ENCODE measurements at regions not wholly inside any gene's neighbourhood (a gene's known extent, or its start where the extent isn't known, plus 50 kb on each side); places are given as distances from the start of the nearest gene placed in this dataset.

DNA sequence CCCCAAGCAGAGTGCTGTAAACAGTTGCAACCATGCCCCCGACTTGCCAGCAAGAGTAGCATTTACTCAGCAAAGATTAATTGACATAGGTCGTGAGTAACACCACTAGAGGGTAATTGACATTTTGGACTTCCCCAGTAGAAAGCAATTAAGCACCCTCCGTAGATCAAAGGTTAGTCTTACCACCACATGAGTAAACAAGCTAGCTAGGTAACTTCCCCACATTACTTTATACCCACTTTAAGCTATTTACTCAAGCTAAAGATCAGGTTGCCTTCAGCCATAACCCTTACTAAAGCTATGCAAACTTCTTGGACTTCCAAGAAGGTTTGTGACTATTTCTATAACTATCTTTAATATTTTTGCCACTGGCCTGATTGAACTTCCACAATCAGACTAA, 1072.7 kb downstream of the OTOL1 start:
- ATAC-seq (no peak), DNase-seq (ENCODE audit: low read depth, low spot score) (no peak)
- ChIA-PET POLR2A (no interaction called here), CTCF (no interaction called here), RAD21 (ENCODE audit: low non-redundant PET in 1 of 2, low total read pairs in 2 of 2, uncharacterized antibody in 2 of 2, unreplicated experiment in 2 of 2) (no interaction called here)
- Histone ChIP-seq H2AFZ (ENCODE audit: low read depth, low read length, poor library complexity, severe bottlenecking) (peak overlapping the region; percentile 42), H3K79me2 (ENCODE audit: insufficient read depth, low read length) (no peaks in the 10 kb centered on the region), H3K9me2 (ENCODE audit: insufficient read depth) (0 out of 2 replicates have a peak, but pooled peaks cover 3% of the 10 kb centered on the region), H3K27ac (ENCODE audit: low read depth, low read length) (no peak overlapping the region), H3K4me1 (ENCODE audit: control insufficient read depth in 1 of 2, insufficient read depth in 2 of 2, low read length in 2 of 2) (no peaks in the 10 kb centered on the region), H3K4me2 (ENCODE audit: low read length) (no peak overlapping the region), H3K9me3 (ENCODE audit: control insufficient read depth in 1 of 2, insufficient read depth in 1 of 2, low read depth in 1 of 2, low read length in 2 of 2) (no peaks in the 10 kb centered on the region), H3K9ac (ENCODE audit: low read length) (no peak overlapping the region), H3K4me3 (replicated peaks in 1 of 2; ENCODE audit: low read depth in 1 of 2, low read length in 2 of 2) (no peak overlapping the region), H4K20me1 (ENCODE audit: insufficient read depth) (no peaks in the 10 kb centered on the region), H3K36me3 (ENCODE audit: control insufficient read depth in 1 of 2, insufficient read depth in 2 of 2, low read length in 2 of 2) (no peaks in the 10 kb centered on the region), H3K27me3 (ENCODE audit: insufficient read depth, low read length) (no peaks in the 10 kb centered on the region)
- no TSS peak for BruUV-seq (replicated peaks)
- TF ChIP-seq POLR2A (IDR thresholded peaks at IDR 0.05; ENCODE audit: borderline replicate concordance, extremely low read depth, insufficient read depth, insufficient read length) (no peak), YY1 (IDR thresholded peaks at IDR 0.05; ENCODE audit: extremely low read depth, insufficient replicate concordance, low read depth, low read length) (no peak), EGR1 (IDR thresholded peaks at IDR 0.05; ENCODE audit: low read depth) (no peak), TCF7L2 (IDR thresholded peaks at IDR 0.05; ENCODE audit: borderline replicate concordance, extremely low read depth, insufficient read depth, insufficient read length) (no peak), SIN3A (IDR thresholded peaks at IDR 0.05; ENCODE audit: low read depth) (no peak), SRF (IDR thresholded peaks at IDR 0.05; ENCODE audit: low read depth) (no peak), ELF1 (IDR thresholded peaks at IDR 0.05; ENCODE audit: borderline replicate concordance, low read depth) (no peak), EZH2 (IDR thresholded peaks at IDR 0.05) (no peak), ZFX (IDR thresholded peaks at IDR 0.05) (no peak), RAD21 (IDR thresholded peaks at IDR 0.05; ENCODE audit: low read depth) (no peak), CEBPB (IDR thresholded peaks at IDR 0.05; ENCODE audit: low read depth) (no peak)
- TF ChIP-seq, protein P1, sequence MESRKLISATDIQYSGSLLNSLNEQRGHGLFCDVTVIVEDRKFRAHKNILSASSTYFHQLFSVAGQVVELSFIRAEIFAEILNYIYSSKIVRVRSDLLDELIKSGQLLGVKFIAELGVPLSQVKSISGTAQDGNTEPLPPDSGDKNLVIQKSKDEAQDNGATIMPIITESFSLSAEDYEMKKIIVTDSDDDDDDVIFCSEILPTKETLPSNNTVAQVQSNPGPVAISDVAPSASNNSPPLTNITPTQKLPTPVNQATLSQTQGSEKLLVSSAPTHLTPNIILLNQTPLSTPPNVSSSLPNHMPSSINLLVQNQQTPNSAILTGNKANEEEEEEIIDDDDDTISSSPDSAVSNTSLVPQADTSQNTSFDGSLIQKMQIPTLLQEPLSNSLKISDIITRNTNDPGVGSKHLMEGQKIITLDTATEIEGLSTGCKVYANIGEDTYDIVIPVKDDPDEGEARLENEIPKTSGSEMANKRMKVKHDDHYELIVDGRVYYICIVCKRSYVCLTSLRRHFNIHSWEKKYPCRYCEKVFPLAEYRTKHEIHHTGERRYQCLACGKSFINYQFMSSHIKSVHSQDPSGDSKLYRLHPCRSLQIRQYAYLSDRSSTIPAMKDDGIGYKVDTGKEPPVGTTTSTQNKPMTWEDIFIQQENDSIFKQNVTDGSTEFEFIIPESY (IDR thresholded peaks at IDR 0.05; ENCODE audit: extremely low read depth, insufficient replicate concordance, low read length): no peak
- intact Hi-C loops (cut with micrococcal nuclease): no loop called here

All from HCT116 (cell line).